Neutrophil (primary cell): ENCODE measurements at regions not wholly inside any gene's neighbourhood (a gene's known extent, or its start where the extent isn't known, plus 50 kb on each side); places are given as distances from the start of the nearest gene placed in this dataset.

Source experiments
- H3K27ac ChIP-seq: fragments of 200-600 bp; sonication (generic); 2 replicates; pipeline ENCODE4 v1.5.1; 2016; ENCODE audit warnings: mild to moderate bottlenecking, moderate library complexity
- H3K27me3 ChIP-seq: fragments of 200-600 bp; sonication (generic); 2 replicates; pipeline ENCODE4 v1.6.0; 2016; ENCODE audit warnings: mild to moderate bottlenecking
- H3K36me3 ChIP-seq: fragments of 200-600 bp; sonication (generic); 2 replicates; pipeline ENCODE4 v1.5.1; 2017
- H3K4me1 ChIP-seq, 2 experiments: fragments of 200-600 bp in 1 of 2; sonication (generic) in 1 of 2; 1 replicate in 1 of 2; 2 replicates in 1 of 2; pipeline versions ENCODE4 v1.5.1 to v1.6.1; 2013 to 2016; ENCODE audit warnings: low read depth in 1 of 2, low read length in 1 of 2, mild to moderate bottlenecking in 1 of 2, moderate library complexity in 1 of 2; ENCODE audit not compliant: control insufficient read depth in 1 of 2, insufficient read depth in 1 of 2
- H3K4me3 ChIP-seq, 2 experiments: fragments of 200-600 bp in 1 of 2; sonication (generic) in 1 of 2; 1 replicate in 1 of 2; 2 replicates in 1 of 2; pipeline ENCODE4 v1.5.1; 2013 to 2016; ENCODE audit warnings: low read depth in 1 of 2, low read length in 1 of 2, mild to moderate bottlenecking in 1 of 2, moderate library complexity in 1 of 2
- H3K9me3 ChIP-seq: fragments of 200-600 bp; sonication (generic); 2 replicates; pipeline ENCODE4 v1.5.1; 2016
- TF ChIP-seq, protein P1 (sequence below): fragments of 200-600 bp; sonication (generic); IDR thresholded peaks from 2 replicates; pipeline ENCODE4 v1.5.1; 2016; ENCODE audit warnings: antibody characterized with exemption

- no peaks in the 10 kb centered on the region for H3K27me3 ChIP-seq
- H3K4me1 ChIP-seq = no peaks in the 10 kb centered on the region
- H3K36me3 ChIP-seq = no peaks in the 10 kb centered on the region
- no peak overlapping the region for H3K4me3 ChIP-seq
- H3K9me3 ChIP-seq = no peaks in the 10 kb centered on the region
- H3K27ac ChIP-seq = no peak overlapping the region
- TF ChIP-seq, protein P1, sequence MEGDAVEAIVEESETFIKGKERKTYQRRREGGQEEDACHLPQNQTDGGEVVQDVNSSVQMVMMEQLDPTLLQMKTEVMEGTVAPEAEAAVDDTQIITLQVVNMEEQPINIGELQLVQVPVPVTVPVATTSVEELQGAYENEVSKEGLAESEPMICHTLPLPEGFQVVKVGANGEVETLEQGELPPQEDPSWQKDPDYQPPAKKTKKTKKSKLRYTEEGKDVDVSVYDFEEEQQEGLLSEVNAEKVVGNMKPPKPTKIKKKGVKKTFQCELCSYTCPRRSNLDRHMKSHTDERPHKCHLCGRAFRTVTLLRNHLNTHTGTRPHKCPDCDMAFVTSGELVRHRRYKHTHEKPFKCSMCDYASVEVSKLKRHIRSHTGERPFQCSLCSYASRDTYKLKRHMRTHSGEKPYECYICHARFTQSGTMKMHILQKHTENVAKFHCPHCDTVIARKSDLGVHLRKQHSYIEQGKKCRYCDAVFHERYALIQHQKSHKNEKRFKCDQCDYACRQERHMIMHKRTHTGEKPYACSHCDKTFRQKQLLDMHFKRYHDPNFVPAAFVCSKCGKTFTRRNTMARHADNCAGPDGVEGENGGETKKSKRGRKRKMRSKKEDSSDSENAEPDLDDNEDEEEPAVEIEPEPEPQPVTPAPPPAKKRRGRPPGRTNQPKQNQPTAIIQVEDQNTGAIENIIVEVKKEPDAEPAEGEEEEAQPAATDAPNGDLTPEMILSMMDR = no peak
These were observed 140.1 kb downstream of the TMEM38B start for GRCh38 chr9:105834404-105834803.

GRCh38 chr9:105835721-105836120, 141.4 kb downstream of the TMEM38B start:
- no peak overlapping the region for H3K27ac ChIP-seq
- no peaks in the 10 kb centered on the region for H3K4me1 ChIP-seq
- TF ChIP-seq, protein P1 = no peak
- H3K9me3 ChIP-seq = no peaks in the 10 kb centered on the region
- no peaks in the 10 kb centered on the region for H3K27me3 ChIP-seq
- H3K4me3 ChIP-seq = no peak overlapping the region
- no peaks in the 10 kb centered on the region for H3K36me3 ChIP-seq

- H3K36me3 ChIP-seq = no peaks in the 10 kb centered on the region
- H3K4me3 ChIP-seq = no peak overlapping the region
- H3K9me3 ChIP-seq = no peaks in the 10 kb centered on the region
- no peaks in the 10 kb centered on the region for H3K4me1 ChIP-seq
- no peaks in the 10 kb centered on the region for H3K27me3 ChIP-seq
- TF ChIP-seq, protein P1 = no peak
- H3K27ac ChIP-seq = no peak overlapping the region
These were observed 142.8 kb downstream of the TMEM38B start for GRCh38 chr9:105836936-105837660.

- Histone ChIP-seq H3K27me3 (no peaks in the 10 kb centered on the region), H3K4me3 (no peak overlapping the region), H3K4me1 (no peaks in the 10 kb centered on the region), H3K36me3 (no peaks in the 10 kb centered on the region), H3K27ac (no peak overlapping the region), H3K9me3 (no peaks in the 10 kb centered on the region)
- TF ChIP-seq, protein P1 = no peak
These were observed 147.2 kb downstream of the TMEM38B start for GRCh38 chr9:105841562-105841961.

DNA sequence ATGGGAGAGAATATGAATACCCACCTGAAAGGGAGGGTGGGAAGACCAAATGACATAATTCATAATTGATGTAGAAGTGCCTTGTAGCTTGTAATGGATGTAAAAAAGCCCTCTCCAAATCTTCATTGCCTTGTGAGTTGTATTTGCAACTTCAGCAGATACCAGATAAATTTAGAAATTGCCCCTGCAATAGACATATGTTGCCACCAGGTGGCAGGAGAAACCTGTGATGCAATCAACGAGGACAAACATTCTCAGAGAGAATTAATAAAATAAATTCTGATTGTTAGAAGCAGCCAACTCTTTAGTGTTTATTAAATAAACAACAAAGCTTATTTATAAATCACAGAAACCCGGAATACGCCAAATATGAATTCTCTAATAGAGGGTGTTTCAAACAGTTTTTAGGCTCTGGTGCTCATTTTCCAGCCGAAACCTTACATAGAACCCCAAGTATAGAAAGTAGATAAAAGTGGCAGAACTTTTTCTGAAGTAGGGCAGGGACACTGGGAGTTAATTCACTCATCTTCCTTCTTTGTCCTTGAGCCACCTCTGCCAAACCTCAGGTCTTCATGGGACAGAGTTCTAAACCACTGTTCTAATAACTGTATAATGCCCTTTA, 147.8 kb downstream of the TMEM38B start:
- Histone ChIP-seq H3K27ac (no peak overlapping the region), H3K4me1 (no peaks in the 10 kb centered on the region), H3K27me3 (no peaks in the 10 kb centered on the region), H3K4me3 (no peak overlapping the region), H3K9me3 (no peaks in the 10 kb centered on the region), H3K36me3 (no peaks in the 10 kb centered on the region)
- TF ChIP-seq, protein P1 = peak; percentile 58
